ENCODE measurements at regions not wholly inside any gene's neighbourhood (a gene's known extent, or its start where the extent isn't known, plus 50 kb on each side); places are given as distances from the start of the nearest gene placed in this dataset.

DNA sequence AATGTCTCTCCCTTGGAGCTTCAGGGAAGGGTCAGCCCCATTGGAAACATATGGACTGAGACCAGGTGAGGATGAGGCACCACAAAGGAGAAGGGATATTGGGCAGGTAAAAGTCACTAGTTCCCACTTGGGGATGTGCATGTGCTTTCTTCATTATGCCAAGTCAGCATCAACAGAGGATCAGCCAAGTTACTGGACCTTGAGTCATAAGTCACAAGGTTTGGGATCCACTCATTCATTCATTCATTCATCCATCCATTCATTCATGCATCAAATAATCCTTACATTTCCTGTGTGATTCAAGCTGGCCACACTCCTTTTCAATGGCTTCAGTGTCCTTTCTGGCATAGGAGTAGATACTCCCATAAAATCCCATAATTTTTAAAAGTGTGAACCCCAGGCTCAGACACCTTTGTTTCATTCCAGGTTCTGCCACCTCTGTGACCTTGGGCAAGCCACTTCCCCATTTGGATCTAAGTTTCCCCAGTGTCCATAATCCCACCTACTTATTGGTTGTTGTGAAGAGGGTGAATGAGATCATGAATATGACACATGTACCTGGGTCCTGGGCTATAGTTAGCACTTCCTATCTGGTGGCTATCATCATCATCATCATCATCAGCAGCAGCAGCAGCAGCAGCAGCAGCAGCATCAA, 162.1 kb upstream of the LHX5 start:
- TF ChIP-seq POLR2A (IDR thresholded peaks at IDR 0.05), result no peak
- TF ChIP-seq, protein P1, sequence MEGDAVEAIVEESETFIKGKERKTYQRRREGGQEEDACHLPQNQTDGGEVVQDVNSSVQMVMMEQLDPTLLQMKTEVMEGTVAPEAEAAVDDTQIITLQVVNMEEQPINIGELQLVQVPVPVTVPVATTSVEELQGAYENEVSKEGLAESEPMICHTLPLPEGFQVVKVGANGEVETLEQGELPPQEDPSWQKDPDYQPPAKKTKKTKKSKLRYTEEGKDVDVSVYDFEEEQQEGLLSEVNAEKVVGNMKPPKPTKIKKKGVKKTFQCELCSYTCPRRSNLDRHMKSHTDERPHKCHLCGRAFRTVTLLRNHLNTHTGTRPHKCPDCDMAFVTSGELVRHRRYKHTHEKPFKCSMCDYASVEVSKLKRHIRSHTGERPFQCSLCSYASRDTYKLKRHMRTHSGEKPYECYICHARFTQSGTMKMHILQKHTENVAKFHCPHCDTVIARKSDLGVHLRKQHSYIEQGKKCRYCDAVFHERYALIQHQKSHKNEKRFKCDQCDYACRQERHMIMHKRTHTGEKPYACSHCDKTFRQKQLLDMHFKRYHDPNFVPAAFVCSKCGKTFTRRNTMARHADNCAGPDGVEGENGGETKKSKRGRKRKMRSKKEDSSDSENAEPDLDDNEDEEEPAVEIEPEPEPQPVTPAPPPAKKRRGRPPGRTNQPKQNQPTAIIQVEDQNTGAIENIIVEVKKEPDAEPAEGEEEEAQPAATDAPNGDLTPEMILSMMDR (IDR thresholded peaks at IDR 0.05), result no peak
- Histone ChIP-seq H3K27ac (no peak overlapping the region), H3K4me3 (no peak overlapping the region), H3K27me3 (peaks cover 0 to 48% (median 0%) of the 10 kb centered on the region in 4 donors), H3K36me3 (no peaks in the 10 kb centered on the region), H3K4me1 (peaks cover 0 to 4% (median 0%) of the 10 kb centered on the region in 3 donors), H3K9me3 (peaks cover 0 to 21% (median 0%) of the 10 kb centered on the region in 3 donors)
- DNase-seq, result no peak
- intact Hi-C loops (cut with DNase I), result no loop called here

DNA sequence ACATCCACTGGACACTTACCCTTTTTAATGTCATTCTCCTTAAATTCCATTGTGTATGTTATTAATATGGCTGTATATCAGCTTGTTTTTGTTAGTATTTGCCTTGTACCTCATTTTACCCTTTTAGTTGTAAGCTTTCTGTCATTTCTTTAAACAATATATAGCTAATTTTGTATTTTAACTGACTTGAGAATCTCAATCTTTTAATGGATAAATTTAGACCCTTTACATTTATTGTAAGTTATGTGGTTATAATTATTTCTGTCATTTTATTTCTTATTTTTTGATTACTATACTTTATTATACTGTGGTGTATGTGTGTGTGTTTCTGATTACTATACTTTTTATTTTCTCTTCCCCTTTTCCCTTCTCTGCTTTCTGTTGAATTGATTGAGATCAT, 159.0 kb upstream of the LHX5 start:
- Histone ChIP-seq H3K4me3 (no peak overlapping the region), H3K9me3 (peaks cover 0 to 24% (median 0%) of the 10 kb centered on the region in 3 donors), H3K36me3 (no peaks in the 10 kb centered on the region), H3K27me3 (peaks cover 0 to 18% (median 0%) of the 10 kb centered on the region in 4 donors), H3K4me1 (no peaks in the 10 kb centered on the region), H3K27ac (no peak overlapping the region)
- TF ChIP-seq POLR2A (IDR thresholded peaks at IDR 0.05), result no peak
- TF ChIP-seq, protein P1 (IDR thresholded peaks at IDR 0.05), result no peak
- intact Hi-C loops (cut with DNase I), result no loop called here
- no peak for DNase-seq

DNA sequence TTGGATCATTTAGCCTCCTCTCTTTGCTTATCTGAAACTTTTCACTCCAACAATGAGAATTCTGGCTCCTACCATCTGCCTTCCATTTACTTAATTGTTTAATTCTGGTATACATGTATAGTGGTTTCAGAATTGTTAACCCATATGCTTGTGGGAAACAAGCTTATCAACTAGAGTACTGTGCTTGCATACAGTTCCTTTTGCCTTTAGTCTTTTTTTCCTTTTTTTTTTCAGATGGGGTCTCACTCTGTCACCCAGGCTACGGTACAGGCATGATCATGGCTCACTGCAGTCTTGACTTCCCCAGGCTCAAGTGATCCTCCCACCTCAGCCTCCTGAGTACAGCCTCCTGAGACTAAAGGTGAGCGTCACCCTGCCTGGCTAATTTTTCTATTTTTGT, 153.8 kb upstream of the LHX5 start:
- Histone ChIP-seq H3K27me3 (peaks cover 0 to 9% (median 0%) of the 10 kb centered on the region in 4 donors), H3K4me3 (no peak overlapping the region), H3K4me1 (no peaks in the 10 kb centered on the region), H3K27ac (no peak overlapping the region), H3K9me3 (peaks cover 0 to 28% (median 0%) of the 10 kb centered on the region in 3 donors), H3K36me3 (no peaks in the 10 kb centered on the region)
- DNase-seq, result no peak
- TF ChIP-seq, protein P1 (IDR thresholded peaks at IDR 0.05), result no peak
- no peak for TF ChIP-seq POLR2A (IDR thresholded peaks at IDR 0.05)
- WGBS, 2 donors, result 53 to 55% methylated on average over 2 of the region's 2 CpGs
- intact Hi-C loops (cut with DNase I), result no loop called here

DNA sequence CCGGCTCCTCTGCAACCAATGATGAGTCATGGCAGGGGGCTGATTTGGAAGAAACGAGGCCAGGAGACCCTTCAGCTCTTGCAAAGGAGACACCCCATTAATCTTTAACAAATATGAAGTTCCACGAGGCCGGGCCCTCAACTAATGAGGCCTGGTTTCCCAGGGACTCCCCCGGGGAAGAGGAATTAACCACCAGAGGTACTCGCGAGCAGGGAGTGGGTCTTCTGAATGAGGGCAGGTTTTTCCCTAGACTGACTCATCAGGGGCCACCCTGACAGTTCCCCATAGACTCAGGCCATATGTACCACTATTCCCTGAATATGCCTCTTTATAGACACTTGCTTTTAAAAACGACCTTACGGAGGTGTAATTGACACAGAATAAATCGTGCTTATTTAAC, 150.7 kb upstream of the LHX5 start:
- Histone ChIP-seq H3K9me3 (peaks cover 0 to 13% (median 0%) of the 10 kb centered on the region in 3 donors), H3K4me3 (no peak overlapping the region), H3K27me3 (peaks cover 0 to 30% (median 0%) of the 10 kb centered on the region in 4 donors), H3K27ac (no peak overlapping the region), H3K36me3 (no peaks in the 10 kb centered on the region), H3K4me1 (no peaks in the 10 kb centered on the region)
- 45 to 59% methylated on average over 9 to 10 of the region's 10 CpGs for WGBS, 2 donors
- no peak for DNase-seq
- TF ChIP-seq, protein P1 (IDR thresholded peaks at IDR 0.05), result no peak
- TF ChIP-seq POLR2A (IDR thresholded peaks at IDR 0.05), result no peak
- intact Hi-C loops (cut with DNase I), result no loop called here

DNA sequence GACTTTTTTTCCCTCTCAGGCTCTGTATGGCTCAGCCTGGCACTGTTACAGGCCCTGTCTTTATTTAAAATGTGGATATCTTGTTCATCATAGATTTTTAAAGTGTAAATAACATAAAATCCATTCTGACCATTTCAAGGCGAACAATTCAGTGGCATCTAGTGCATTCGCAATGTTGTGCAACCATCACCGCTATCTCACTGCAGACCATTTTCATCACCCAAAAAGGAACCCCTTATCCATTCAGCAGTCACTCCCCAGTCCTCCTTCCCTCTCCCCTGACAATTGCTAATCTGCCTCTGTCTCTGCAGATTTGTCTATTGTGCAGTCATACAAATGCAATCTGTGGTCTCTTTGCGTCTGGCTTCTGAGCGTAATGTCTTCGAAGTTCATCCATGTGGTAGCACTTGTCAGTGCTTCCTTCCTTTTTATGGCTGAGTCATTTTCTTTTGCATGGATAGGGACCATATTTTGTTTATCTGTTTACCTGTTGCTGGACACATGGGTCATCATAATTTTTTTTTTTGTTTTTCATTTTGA, 148.8 kb upstream of the LHX5 start:
- no peaks in the 10 kb centered on the region for H3K4me1 ChIP-seq
- TF ChIP-seq, protein P1 (IDR thresholded peaks at IDR 0.05), result no peak
- TF ChIP-seq POLR2A (IDR thresholded peaks at IDR 0.05), result no peak
- 69 to 79% methylated on average over 6 of the region's 6 CpGs for WGBS, 2 donors
- peaks cover 0 to 8% (median 0%) of the 10 kb centered on the region in 3 donors for H3K9me3 ChIP-seq
- no peak overlapping the region for H3K27ac ChIP-seq
- peaks cover 0 to 45% (median 0%) of the 10 kb centered on the region in 4 donors for H3K27me3 ChIP-seq
- H3K36me3 ChIP-seq, result no peaks in the 10 kb centered on the region
- H3K4me3 ChIP-seq, result no peak overlapping the region
- intact Hi-C loops (cut with DNase I), result no loop called here
- no peak for DNase-seq
